Erythroblast (primary cell): ENCODE measurements at regions not wholly inside any gene's neighbourhood (a gene's known extent, or its start where the extent isn't known, plus 50 kb on each side); places are given as distances from the start of the nearest gene placed in this dataset.

ENCODE experiments used
- DNase-seq, 2 experiments: peaks; one replicate each; lab custom pipeline; 2025; lab: John Stamatoyannopoulos, UW
- GATA1 ChIP-seq: IDR thresholded peaks from 2 replicates; pipeline ENCODE4 v1.6.1; 2011; ENCODE audit warnings: low read depth, mild to moderate bottlenecking, control low read depth, low read length, moderate library complexity
- POLR2A ChIP-seq: IDR thresholded peaks from 2 replicates; pipeline ENCODE4 v1.6.1; 2011; ENCODE audit warnings: mild to moderate bottlenecking, low read length

- no peak for DNase-seq
Measured at GRCh38 chr4:123249821-123250220, 146.8 kb upstream of the SPRY1 start.

GRCh38 chr4:123250843-123251242 lies 145.8 kb upstream of the SPRY1 start:
- no peak for DNase-seq
- TF ChIP-seq POLR2A (no peak), GATA1 (no peak)

More at GRCh38 chr4:123249821-123250220, 146.8 kb upstream of the SPRY1 start:
- no peak for TF ChIP-seq POLR2A
- TF ChIP-seq GATA1: no peak

- no peak for DNase-seq
- TF ChIP-seq GATA1: no peak
- no peak for TF ChIP-seq POLR2A
Measured at GRCh38 chr4:123255971-123256370, 140.6 kb upstream of the SPRY1 start.

- no peak for TF ChIP-seq GATA1
- TF ChIP-seq POLR2A: no peak
- DNase-seq: no peak
Measured at GRCh38 chr4:123256901-123257300, 139.7 kb upstream of the SPRY1 start.

GRCh38 chr4:123257591-123257990 lies 139.0 kb upstream of the SPRY1 start:
- no peak for TF ChIP-seq POLR2A

GRCh38 chr4:123259676-123260646 lies 136.6 kb upstream of the SPRY1 start:
- TF ChIP-seq GATA1: no peak
- no peak for TF ChIP-seq POLR2A
- DNase-seq: no peak

More at GRCh38 chr4:123257591-123257990, 139.0 kb upstream of the SPRY1 start:
- no peak for DNase-seq

- no peak for DNase-seq
- TF ChIP-seq GATA1: no peak
- TF ChIP-seq POLR2A: no peak
Measured at GRCh38 chr4:123260653-123261052, 135.9 kb upstream of the SPRY1 start.

- TF ChIP-seq GATA1 (no peak), POLR2A (no peak)
- DNase-seq: no peak
Measured at GRCh38 chr4:123262080-123262479, 134.5 kb upstream of the SPRY1 start.

GRCh38 chr4:123265443-123265842 lies 131.2 kb upstream of the SPRY1 start:
- TF ChIP-seq GATA1 (no peak), POLR2A (no peak)
- no peak for DNase-seq

GRCh38 chr4:123266221-123266620 lies 130.4 kb upstream of the SPRY1 start:
- TF ChIP-seq GATA1 (no peak), POLR2A (no peak)
- DNase-seq: no peak

GRCh38 chr4:123278755-123279154 lies 117.8 kb upstream of the SPRY1 start:
- no peak for TF ChIP-seq POLR2A
- no peak for TF ChIP-seq GATA1
- DNase-seq: no peak

GRCh38 chr4:123283371-123283895 lies 113.2 kb upstream of the SPRY1 start:
- TF ChIP-seq GATA1 (no peak), POLR2A (no peak)
- no peak for DNase-seq

GRCh38 chr4:123284168-123284567 lies 112.4 kb upstream of the SPRY1 start:
- DNase-seq: no peak
- TF ChIP-seq POLR2A (no peak), GATA1 (no peak)

GRCh38 chr4:123286903-123287466 lies 109.6 kb upstream of the SPRY1 start:
- TF ChIP-seq GATA1 (no peak), POLR2A (no peak)
- no peak for DNase-seq
